Left ventricle myocardium inferior (tissue), 1 donor: ENCODE measurements at regions not wholly inside any gene's neighbourhood (a gene's known extent, or its start where the extent isn't known, plus 50 kb on each side); places are given as distances from the start of the nearest gene placed in this dataset.
A peak's percentile ranks its signal among the peaks of the same experiment; 100 is the strongest.

Experiments
- DNase-seq: peaks from one replicate; pipeline ENCODE4 v3.0.0-alpha.2; 2020
- H3K27ac ChIP-seq: fragments of 200-600 bp; replicated peaks from 2 replicates; pipeline ENCODE4 v1.8.0; 2021
- H3K27me3 ChIP-seq: fragments of 200-600 bp; 2 replicates; pipeline ENCODE4 v1.8.0; 2021; ENCODE audit warnings: low read depth
- H3K36me3 ChIP-seq: fragments of 200-600 bp; 2 replicates; pipeline ENCODE4 v1.8.0; 2021
- H3K4me1 ChIP-seq: fragments of 200-600 bp; 2 replicates; pipeline ENCODE4 v1.8.0; 2021
- H3K4me3 ChIP-seq: fragments of 200-600 bp; 2 replicates; pipeline ENCODE4 v1.8.0; 2021; ENCODE audit warnings: mild to moderate bottlenecking, moderate library complexity
- H3K9me3 ChIP-seq: fragments of 200-600 bp; replicated peaks from 2 replicates; pipeline ENCODE4 v1.8.0; 2021
- CTCF ChIP-seq: fragments of 200-600 bp; IDR thresholded peaks from 2 replicates; pipeline ENCODE4 v1.8.0; 2021; ENCODE audit warnings: antibody characterized with exemption, mild to moderate bottlenecking, borderline replicate concordance
- intact Hi-C: fragments of 100-400 bp; cut with micrococcal nuclease; formaldehyde crosslinking; loops from one replicate; pipeline ENCODE4 v1.11.0; 2022
- donor health status: DM: no; HTN: yes; CAD: no; lungs with severe emphysema.

GRCh38 chr11:32226480-32226879 is 135.6 kb downstream of the RCN1 start:
- Histone ChIP-seq H3K27ac (no peak overlapping the region), H3K27me3 (peaks cover 49% of the 10 kb centered on the region)
- intact Hi-C loops = no loop called here

GRCh38 chr11:32229576-32230240 is 138.8 kb downstream of the RCN1 start:
- no peak overlapping the region for H3K27ac ChIP-seq
- no peaks in the 10 kb centered on the region for H3K4me1 ChIP-seq
- H3K4me3 ChIP-seq = no peak overlapping the region
- H3K36me3 ChIP-seq = no peaks in the 10 kb centered on the region
- intact Hi-C loops = no loop called here
- no peak for TF ChIP-seq CTCF
- peaks cover 64% of the 10 kb centered on the region for H3K27me3 ChIP-seq
- no peaks in the 10 kb centered on the region for H3K9me3 ChIP-seq
- DNase-seq = no peak

More at GRCh38 chr11:32226480-32226879, 135.6 kb downstream of the RCN1 start:
- Histone ChIP-seq H3K36me3 (no peaks in the 10 kb centered on the region), H3K4me1 (no peaks in the 10 kb centered on the region), H3K9me3 (no peaks in the 10 kb centered on the region), H3K4me3 (no peak overlapping the region)
- no peak for TF ChIP-seq CTCF
- DNase-seq = no peak

GRCh38 chr11:32231909-32232493 is 141.1 kb downstream of the RCN1 start:
- H3K9me3 ChIP-seq = no peaks in the 10 kb centered on the region
- intact Hi-C loops = no loop called here
- H3K4me3 ChIP-seq = no peak overlapping the region
- no peaks in the 10 kb centered on the region for H3K4me1 ChIP-seq
- TF ChIP-seq CTCF = peak; percentile 48
- H3K36me3 ChIP-seq = no peaks in the 10 kb centered on the region
- no peak overlapping the region for H3K27ac ChIP-seq
- H3K27me3 ChIP-seq = peaks cover 62% of the 10 kb centered on the region
- no peak for DNase-seq

GRCh38 chr11:32232516-32232915 is 141.6 kb downstream of the RCN1 start:
- TF ChIP-seq CTCF = no peak
- intact Hi-C loops = no loop called here
- H3K4me3 ChIP-seq = no peak overlapping the region
- H3K9me3 ChIP-seq = no peaks in the 10 kb centered on the region
- H3K4me1 ChIP-seq = no peaks in the 10 kb centered on the region
- peaks cover 64% of the 10 kb centered on the region for H3K27me3 ChIP-seq
- no peak for DNase-seq
- no peak overlapping the region for H3K27ac ChIP-seq
- no peaks in the 10 kb centered on the region for H3K36me3 ChIP-seq

GRCh38 chr11:32233276-32233675 is 142.4 kb downstream of the RCN1 start:
- Histone ChIP-seq H3K27ac (no peak overlapping the region), H3K4me1 (no peaks in the 10 kb centered on the region), H3K9me3 (no peaks in the 10 kb centered on the region), H3K4me3 (no peak overlapping the region), H3K36me3 (no peaks in the 10 kb centered on the region), H3K27me3 (peaks cover 64% of the 10 kb centered on the region)
- intact Hi-C loops = no loop called here
- DNase-seq = no peak
- TF ChIP-seq CTCF = no peak
